ENCODE measurements at regions not wholly inside any gene's neighbourhood (a gene's known extent, or its start where the extent isn't known, plus 50 kb on each side); places are given as distances from the start of the nearest gene placed in this dataset.

GRCh38 chr13:29713839-29714238 lies 118.4 kb upstream of the SLC7A1 start:
- no peak for DNase-seq

- DNase-seq: no peak
Measured at GRCh38 chr13:29711776-29712175, 116.3 kb upstream of the SLC7A1 start.

- DNase-seq: no peak
Measured at GRCh38 chr13:29710511-29710910, 115.0 kb upstream of the SLC7A1 start.

GRCh38 chr13:29709407-29710069 lies 114.0 kb upstream of the SLC7A1 start:
- DNase-seq: no peak

GRCh38 chr13:29707876-29708543 lies 112.5 kb upstream of the SLC7A1 start:
- peak in 12 of 51 donors; percentile 2 to 30 (median 12) for DNase-seq

- peak in 1 of 51 donors; percentile 6 for DNase-seq
Measured at GRCh38 chr13:29706923-29707322, 111.4 kb upstream of the SLC7A1 start.

- DNase-seq: no peak
Measured at GRCh38 chr13:29704648-29705047, 109.2 kb upstream of the SLC7A1 start.

- DNase-seq: no peak
Measured at GRCh38 chr13:29703421-29703820, 107.9 kb upstream of the SLC7A1 start.

GRCh38 chr13:29702912-29703351 lies 107.4 kb upstream of the SLC7A1 start:
- no peak for DNase-seq

- DNase-seq: no peak
Measured at GRCh38 chr13:29698106-29698505, 102.6 kb upstream of the SLC7A1 start.

- DNase-seq: no peak
Measured at GRCh38 chr13:29696606-29697005, 101.1 kb upstream of the SLC7A1 start.

GRCh38 chr13:29693275-29693945 lies 97.9 kb upstream of the SLC7A1 start:
- DNase-seq: no peak

GRCh38 chr13:29689548-29689947 lies 94.1 kb upstream of the SLC7A1 start:
- no peak for DNase-seq

GRCh38 chr13:29688193-29688592 lies 92.7 kb upstream of the SLC7A1 start:
- no peak for DNase-seq

GRCh38 chr13:29684441-29684840 lies 89.0 kb upstream of the SLC7A1 start:
- peak in 1 of 51 donors; percentile 28 for DNase-seq

GRCh38 chr13:29683041-29683440 lies 87.6 kb upstream of the SLC7A1 start:
- no peak for DNase-seq

- DNase-seq: no peak
Measured at GRCh38 chr13:29681864-29682263, 86.4 kb upstream of the SLC7A1 start.

GRCh38 chr13:29679396-29680053 lies 84.0 kb upstream of the SLC7A1 start:
- no peak for DNase-seq

- no peak for DNase-seq
Measured at GRCh38 chr13:29677627-29678026, 82.1 kb upstream of the SLC7A1 start.

- no peak for DNase-seq
Measured at GRCh38 chr13:29676941-29677452, 81.5 kb upstream of the SLC7A1 start.

GRCh38 chr13:29676535-29676934 lies 81.0 kb upstream of the SLC7A1 start:
- DNase-seq: no peak

- DNase-seq: no peak
Measured at GRCh38 chr13:29674532-29674931, 79.0 kb upstream of the SLC7A1 start.

Measured in hypothalamus (tissue), 51 donors.